ENCODE measurements at regions not wholly inside any gene's neighbourhood (a gene's known extent, or its start where the extent isn't known, plus 50 kb on each side); places are given as distances from the start of the nearest gene placed in this dataset.

GRCh38 chr2:196434217-196434616 is 205.3 kb upstream of the CCDC150 start:
- TF ChIP-seq GATA2 (IDR thresholded peaks at IDR 0.05; ENCODE audit: low read depth, low read length) (no peak), GATA3 (IDR thresholded peaks at IDR 0.05; ENCODE audit: low read depth, low read length) (no peak)

Measured in SH-SY5Y (cell line).